DND-41 (cell line): ENCODE measurements at regions not wholly inside any gene's neighbourhood (a gene's known extent, or its start where the extent isn't known, plus 50 kb on each side); places are given as distances from the start of the nearest gene placed in this dataset.

ENCODE experiments used
- ATAC-seq: fragments of 200-7000 bp; cut with Tn5 transposase; 3 replicates; pipeline ENCODE4 v1.9.1; 2021; ENCODE audit warnings: low read depth; ENCODE audit not compliant: insufficient read depth
- DNase-seq: peaks from one replicate; pipeline ENCODE4 v3.0.0-alpha.2; 2020
- H2AFZ ChIP-seq: 2 replicates; pipeline ENCODE4 v1.6.0; 2012; ENCODE audit warnings: low read depth, low read length
- H3K27ac ChIP-seq: 2 replicates; pipeline ENCODE4 v1.5.1; 2012; ENCODE audit warnings: low read length, inconsistent platforms
- H3K27me3 ChIP-seq: fragments of 200-600 bp; sonication (generic); 2 replicates; pipeline ENCODE4 v1.6.0; 2012; ENCODE audit warnings: low read length, mild to moderate bottlenecking, inconsistent platforms; ENCODE audit not compliant: insufficient read depth, poor library complexity
- H3K36me3 ChIP-seq: 2 replicates; pipeline ENCODE4 v1.5.1; 2012; ENCODE audit warnings: low read length, inconsistent platforms; ENCODE audit not compliant: insufficient read depth
- H3K4me1 ChIP-seq: 2 replicates; pipeline ENCODE4 v1.5.1; 2012; ENCODE audit warnings: mild to moderate bottlenecking, low read length; ENCODE audit not compliant: insufficient read depth
- H3K4me2 ChIP-seq: 2 replicates; pipeline ENCODE4 v1.6.0; 2012; ENCODE audit warnings: mild to moderate bottlenecking, moderate library complexity, low read length, inconsistent platforms; ENCODE audit not compliant: insufficient read depth
- H3K4me3 ChIP-seq, 2 experiments: fragments of 200-600 bp in 1 of 2; shearing (Covaris generic) in 1 of 2; 2 replicates each; pipeline ENCODE4 v1.5.1; 2012 to 2016; ENCODE audit warnings: inconsistent platforms in 2 of 2, low read length in 2 of 2, mild to moderate bottlenecking in 2 of 2, low read depth in 1 of 2, moderate library complexity in 1 of 2
- H3K79me2 ChIP-seq: 2 replicates; pipeline ENCODE4 v1.6.0; 2012; ENCODE audit warnings: low read length, inconsistent platforms; ENCODE audit not compliant: insufficient read depth
- H3K9ac ChIP-seq: 2 replicates; pipeline ENCODE4 v1.6.0; 2012; ENCODE audit warnings: low read depth, mild to moderate bottlenecking, inconsistent platforms, low read length, moderate library complexity
- H3K9me3 ChIP-seq: 2 replicates; pipeline ENCODE4 v1.5.1; 2012; ENCODE audit warnings: low read length, moderate library complexity, mild to moderate bottlenecking, inconsistent platforms; ENCODE audit not compliant: insufficient read depth, severe bottlenecking
- H4K20me1 ChIP-seq: 2 replicates; pipeline ENCODE4 v1.6.0; 2012; ENCODE audit warnings: low read length; ENCODE audit not compliant: insufficient read depth
- EZH2 ChIP-seq: IDR thresholded peaks from 3 replicates; pipeline ENCODE4 v1.6.1; 2012; ENCODE audit warnings: borderline replicate concordance, low read depth, mild to moderate bottlenecking, moderate library complexity, low read length, inconsistent platforms; ENCODE audit not compliant: severe bottlenecking
- TF ChIP-seq, protein P1 (sequence below): IDR thresholded peaks from 2 replicates; pipeline ENCODE4 v1.5.1; 2012; ENCODE audit warnings: borderline replicate concordance, low read length, moderate library complexity, mild to moderate bottlenecking; ENCODE audit not compliant: poor library complexity, severe bottlenecking; ENCODE audit errors: extremely low read depth

- Histone ChIP-seq H3K27me3 (no peaks in the 10 kb centered on the region), H3K9ac (no peak overlapping the region), H3K4me2 (no peak overlapping the region), H3K36me3 (no peaks in the 10 kb centered on the region), H3K4me1 (no peaks in the 10 kb centered on the region), H4K20me1 (no peaks in the 10 kb centered on the region), H2AFZ (no peak overlapping the region), H3K9me3 (no peaks in the 10 kb centered on the region), H3K27ac (no peak overlapping the region), H3K4me3 (no peak overlapping the region), H3K79me2 (no peaks in the 10 kb centered on the region)
- DNase-seq (no peak), ATAC-seq (no peak)
- TF ChIP-seq EZH2, result no peak
- TF ChIP-seq, protein P1, sequence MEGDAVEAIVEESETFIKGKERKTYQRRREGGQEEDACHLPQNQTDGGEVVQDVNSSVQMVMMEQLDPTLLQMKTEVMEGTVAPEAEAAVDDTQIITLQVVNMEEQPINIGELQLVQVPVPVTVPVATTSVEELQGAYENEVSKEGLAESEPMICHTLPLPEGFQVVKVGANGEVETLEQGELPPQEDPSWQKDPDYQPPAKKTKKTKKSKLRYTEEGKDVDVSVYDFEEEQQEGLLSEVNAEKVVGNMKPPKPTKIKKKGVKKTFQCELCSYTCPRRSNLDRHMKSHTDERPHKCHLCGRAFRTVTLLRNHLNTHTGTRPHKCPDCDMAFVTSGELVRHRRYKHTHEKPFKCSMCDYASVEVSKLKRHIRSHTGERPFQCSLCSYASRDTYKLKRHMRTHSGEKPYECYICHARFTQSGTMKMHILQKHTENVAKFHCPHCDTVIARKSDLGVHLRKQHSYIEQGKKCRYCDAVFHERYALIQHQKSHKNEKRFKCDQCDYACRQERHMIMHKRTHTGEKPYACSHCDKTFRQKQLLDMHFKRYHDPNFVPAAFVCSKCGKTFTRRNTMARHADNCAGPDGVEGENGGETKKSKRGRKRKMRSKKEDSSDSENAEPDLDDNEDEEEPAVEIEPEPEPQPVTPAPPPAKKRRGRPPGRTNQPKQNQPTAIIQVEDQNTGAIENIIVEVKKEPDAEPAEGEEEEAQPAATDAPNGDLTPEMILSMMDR, result no peak
These were observed 585.8 kb upstream of the SEMA6A start for GRCh38 chr5:117160391-117160790.

- Histone ChIP-seq H3K27ac (no peak overlapping the region), H2AFZ (no peak overlapping the region), H3K4me2 (no peak overlapping the region), H3K4me1 (no peaks in the 10 kb centered on the region), H3K79me2 (no peaks in the 10 kb centered on the region), H3K9ac (no peak overlapping the region), H3K9me3 (no peaks in the 10 kb centered on the region), H3K27me3 (no peaks in the 10 kb centered on the region), H3K36me3 (no peaks in the 10 kb centered on the region), H3K4me3 (no peak overlapping the region), H4K20me1 (no peaks in the 10 kb centered on the region)
- ATAC-seq (no peak), DNase-seq (no peak)
- no peak for TF ChIP-seq EZH2
- TF ChIP-seq, protein P1, result no peak
These were observed 574.7 kb upstream of the SEMA6A start for GRCh38 chr5:117149312-117149711.

- Histone ChIP-seq H3K4me1 (no peaks in the 10 kb centered on the region), H3K27me3 (no peaks in the 10 kb centered on the region), H3K4me3 (no peak overlapping the region), H2AFZ (no peak overlapping the region), H3K27ac (no peak overlapping the region), H3K9ac (no peak overlapping the region), H3K36me3 (no peaks in the 10 kb centered on the region), H3K9me3 (no peaks in the 10 kb centered on the region), H3K79me2 (no peaks in the 10 kb centered on the region), H3K4me2 (no peak overlapping the region), H4K20me1 (no peaks in the 10 kb centered on the region)
- TF ChIP-seq EZH2, result no peak
- TF ChIP-seq, protein P1, result no peak
- ATAC-seq (no peak), DNase-seq (no peak)
These were observed 569.5 kb upstream of the SEMA6A start for GRCh38 chr5:117144086-117144485.

GRCh38 chr5:117143406-117143805, 568.8 kb upstream of the SEMA6A start:
- Histone ChIP-seq H3K4me2 (no peak overlapping the region), H3K9ac (no peak overlapping the region), H2AFZ (no peak overlapping the region), H3K79me2 (no peaks in the 10 kb centered on the region), H4K20me1 (no peaks in the 10 kb centered on the region), H3K4me3 (no peak overlapping the region), H3K9me3 (no peaks in the 10 kb centered on the region), H3K36me3 (no peaks in the 10 kb centered on the region), H3K4me1 (no peaks in the 10 kb centered on the region), H3K27me3 (no peaks in the 10 kb centered on the region), H3K27ac (no peak overlapping the region)
- no peak for DNase-seq
- no peak for TF ChIP-seq EZH2
- ATAC-seq, result no peak
